GM19025 (cell line): ENCODE measurements at regions not wholly inside any gene's neighbourhood (a gene's known extent, or its start where the extent isn't known, plus 50 kb on each side); places are given as distances from the start of the nearest gene placed in this dataset.

Source experiments
- ATAC-seq: cut with Tn5 transposase; IDR thresholded peaks from one replicate; pipeline ENCODE4 v1.9.1; 2021; ENCODE audit warnings: mild to moderate bottlenecking, low read depth, moderate library complexity; ENCODE audit not compliant: unreplicated experiment

DNA sequence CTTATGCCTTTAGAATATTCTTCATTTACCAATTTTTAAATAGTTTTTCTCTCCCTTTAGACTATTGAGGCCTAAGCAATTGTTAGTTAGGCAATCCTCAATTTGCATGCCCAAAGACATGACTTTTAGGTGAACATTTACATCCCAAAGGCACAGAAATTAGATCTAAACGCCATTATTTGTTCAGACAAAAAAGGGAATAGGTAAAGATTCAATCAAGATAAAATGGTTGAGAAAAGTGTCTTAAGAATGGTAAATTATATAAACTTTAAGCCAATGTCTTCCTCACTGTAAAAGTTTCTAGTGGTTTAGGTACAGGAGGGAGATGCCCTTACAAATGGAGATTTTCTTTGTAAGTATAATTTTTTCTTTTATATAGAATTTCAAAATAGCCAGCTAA lies 50.2 kb upstream of the MME start:
- no peak for ATAC-seq

DNA sequence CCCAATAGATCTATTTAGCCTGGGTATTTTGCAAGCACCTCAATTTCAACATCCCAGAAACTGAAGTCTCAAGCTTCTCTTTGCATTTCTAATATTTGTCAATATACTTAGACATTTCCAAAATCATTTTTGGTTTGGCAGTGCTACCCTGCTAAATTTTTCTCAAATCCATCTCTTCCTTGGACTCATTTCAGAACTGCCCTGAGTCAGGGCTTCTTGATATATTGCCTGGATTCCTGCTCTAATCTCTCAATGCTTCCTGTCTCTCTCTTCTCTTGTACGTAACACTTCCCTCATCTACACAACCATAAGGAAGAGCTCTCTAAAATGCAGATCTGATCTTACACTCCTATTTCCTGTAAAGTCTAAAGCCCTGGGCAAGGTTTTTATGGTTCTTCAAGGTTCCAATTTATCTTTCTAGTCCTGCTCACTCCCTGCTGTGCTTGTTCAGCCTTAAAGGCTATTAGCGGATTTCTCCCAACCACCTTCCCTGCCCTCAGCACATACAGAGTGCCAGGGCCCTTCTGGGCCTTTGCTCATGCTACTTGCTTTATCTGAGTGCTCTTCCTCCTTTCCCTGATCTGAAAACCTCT lies 53.0 kb upstream of the MME start:
- no peak for ATAC-seq

GRCh38 chr3:155024006-155024638 lies 56.0 kb upstream of the MME start:
- no peak for ATAC-seq

DNA sequence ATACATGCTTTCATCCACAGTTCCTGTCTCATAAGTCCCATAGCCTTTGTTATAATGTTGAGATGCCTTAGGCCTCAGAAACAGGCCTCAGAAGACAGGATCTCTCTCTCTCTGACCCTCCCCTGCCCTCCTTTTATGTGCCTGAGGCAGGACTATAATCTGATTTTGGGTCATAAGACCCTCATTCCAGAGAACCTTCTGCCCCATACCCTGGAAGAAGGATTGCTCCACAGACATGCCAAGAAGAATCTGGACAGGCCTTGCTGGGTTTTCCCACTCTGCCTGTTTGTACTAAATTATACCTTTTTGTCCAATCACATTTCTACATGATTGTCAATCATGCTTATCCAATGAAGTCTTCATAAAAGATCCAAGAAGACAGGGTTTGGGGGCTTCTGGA lies 57.2 kb upstream of the MME start:
- no peak for ATAC-seq

GRCh38 chr3:155019575-155019974 lies 60.5 kb upstream of the MME start:
- ATAC-seq, result no peak

DNA sequence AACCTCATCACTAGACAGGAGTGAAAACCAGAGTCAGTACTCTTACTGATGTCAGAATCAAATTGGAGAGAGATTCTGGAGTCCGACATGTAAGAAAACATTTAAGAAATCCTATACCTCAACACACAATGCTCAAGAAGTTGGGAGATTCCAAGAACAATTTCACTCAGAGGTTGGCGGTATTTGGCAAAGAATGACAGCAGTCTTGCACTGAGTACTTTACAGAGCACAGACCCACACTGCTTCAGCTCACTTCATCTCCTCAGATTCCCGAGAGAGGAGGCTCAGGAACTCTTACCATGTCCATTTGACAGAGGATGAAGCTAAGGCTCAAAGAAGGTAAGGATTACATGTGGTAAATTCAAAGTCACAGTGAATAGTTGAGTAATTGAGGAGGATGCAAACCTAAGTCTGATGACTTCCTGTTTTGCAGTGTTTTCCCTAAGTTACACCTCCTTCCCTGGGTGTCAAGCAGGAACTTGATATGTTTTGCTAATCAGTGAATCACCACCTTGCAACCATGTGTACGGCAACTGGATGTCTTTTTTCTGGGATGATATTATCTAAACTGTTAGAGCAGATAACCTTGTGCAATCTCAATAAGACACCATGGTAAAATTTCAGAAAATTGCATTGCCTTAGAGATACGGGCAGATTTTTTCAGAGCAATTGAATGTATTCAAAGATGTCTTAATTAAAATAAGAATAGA lies 61.3 kb upstream of the MME start:
- ATAC-seq, result no peak

DNA sequence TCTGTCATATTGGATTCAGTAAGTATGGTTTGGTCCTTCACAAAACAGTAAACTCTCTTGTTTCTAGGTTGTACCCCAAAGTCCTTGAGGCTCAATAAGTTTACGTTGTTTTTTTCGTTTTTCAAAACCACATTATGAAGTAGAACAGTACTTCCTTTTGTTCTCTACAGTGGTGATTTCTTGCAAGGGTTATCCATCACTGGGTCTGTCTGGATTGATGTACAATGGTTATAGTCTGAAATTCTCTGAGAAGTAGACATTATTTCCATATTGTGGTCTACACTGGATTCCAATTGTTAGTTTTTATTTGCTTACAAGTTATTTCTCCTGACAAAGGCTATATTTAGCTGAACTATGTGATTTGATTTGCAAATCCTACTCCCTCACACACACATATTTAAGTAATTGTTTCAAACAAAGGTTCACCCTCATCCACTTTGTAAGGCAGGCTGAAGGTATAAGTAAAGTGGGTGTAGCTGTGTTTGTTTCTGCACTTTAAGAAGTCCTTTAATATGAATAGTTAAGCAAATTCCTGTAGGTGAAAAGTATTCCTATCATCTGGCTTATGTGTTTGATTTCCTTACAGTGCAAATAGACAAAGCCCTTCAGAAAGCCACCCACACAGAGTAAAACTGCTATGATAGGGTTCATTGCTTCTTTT lies 64.2 kb upstream of the MME start:
- ATAC-seq, result no peak

- ATAC-seq, result no peak
Measured at GRCh38 chr3:155014953-155015352, 65.2 kb upstream of the MME start.

- no peak for ATAC-seq
Measured at GRCh38 chr3:155013427-155013826, 66.7 kb upstream of the MME start.

DNA sequence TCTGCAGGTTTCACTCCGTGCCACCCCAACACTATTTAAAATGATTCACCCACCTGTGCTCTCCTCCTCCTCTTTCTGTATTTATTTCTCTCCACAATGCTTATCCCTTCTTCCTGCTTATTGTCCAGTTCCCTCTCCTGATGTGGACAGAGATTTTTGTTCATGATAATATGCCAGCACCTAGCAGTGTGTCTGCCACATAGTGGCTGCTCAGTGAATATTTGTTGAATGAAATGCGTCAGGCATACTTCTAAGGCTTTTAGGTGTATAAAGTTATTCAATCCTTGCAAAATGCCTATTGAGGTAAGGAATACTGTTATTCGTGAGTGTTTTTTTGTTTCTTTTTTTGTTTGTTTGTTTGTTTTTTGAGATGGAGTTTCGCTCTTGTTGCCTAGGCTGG lies 67.5 kb upstream of the MME start:
- ATAC-seq, result no peak

DNA sequence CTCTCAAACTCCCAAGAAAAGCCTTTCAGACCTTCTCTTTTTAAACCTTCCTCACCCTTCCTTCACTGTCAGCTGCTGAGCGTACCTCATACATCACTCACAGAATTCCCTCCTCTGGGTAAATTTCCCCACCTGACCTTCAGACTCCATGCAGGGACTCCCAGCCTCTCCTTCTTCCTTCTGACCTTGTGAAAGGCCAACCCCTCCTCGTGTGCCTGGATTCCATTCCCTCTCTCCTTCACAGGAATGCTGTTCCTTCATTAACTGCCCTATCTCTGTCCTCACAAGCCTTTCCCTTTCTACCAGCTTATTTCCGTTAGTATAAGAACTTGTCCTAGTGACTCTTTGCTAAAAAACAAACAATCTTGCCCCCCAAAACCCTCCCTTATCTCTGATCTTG lies 69.7 kb upstream of the MME start:
- ATAC-seq, result no peak

- no peak for ATAC-seq
Measured at GRCh38 chr3:155009217-155009616, 70.9 kb upstream of the MME start.

GRCh38 chr3:155007729-155008128 lies 72.4 kb upstream of the MME start:
- no peak for ATAC-seq

DNA sequence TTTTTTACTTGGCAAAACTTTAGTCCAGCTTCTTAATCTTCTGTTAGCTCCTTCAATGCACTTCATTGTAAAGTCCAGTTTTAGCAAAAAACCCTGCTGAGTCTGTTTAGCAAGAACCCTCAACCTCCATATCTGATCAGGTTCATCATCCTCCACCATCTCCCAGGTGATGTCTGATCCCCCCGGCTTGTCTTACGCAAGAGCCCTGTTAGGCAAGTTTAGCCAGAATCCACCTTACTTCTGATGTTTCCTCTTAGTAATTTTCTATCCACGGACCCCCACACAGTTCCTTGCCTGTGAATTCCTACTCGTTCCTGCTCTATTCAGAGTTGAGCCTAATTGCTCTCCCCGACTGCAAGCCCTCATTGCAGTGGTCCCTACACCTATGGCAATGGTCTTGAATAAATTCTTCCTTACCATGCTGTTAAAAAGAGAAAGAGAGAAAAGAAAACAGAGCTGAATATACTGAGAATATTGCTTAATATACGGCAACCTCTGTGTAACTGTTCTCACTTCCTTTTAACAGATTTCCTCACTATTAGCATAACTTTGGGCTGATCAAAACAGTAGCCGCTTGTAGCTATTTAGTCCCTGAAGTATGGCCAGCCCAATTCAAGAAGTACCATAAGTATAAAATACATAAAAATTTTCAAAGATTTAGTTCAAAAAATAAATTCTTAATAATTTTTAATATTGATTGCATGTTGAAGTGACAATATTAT lies 78.7 kb upstream of the MME start:
- ATAC-seq, result no peak

GRCh38 chr3:154992655-154993054 lies 87.5 kb upstream of the MME start:
- ATAC-seq, result no peak

DNA sequence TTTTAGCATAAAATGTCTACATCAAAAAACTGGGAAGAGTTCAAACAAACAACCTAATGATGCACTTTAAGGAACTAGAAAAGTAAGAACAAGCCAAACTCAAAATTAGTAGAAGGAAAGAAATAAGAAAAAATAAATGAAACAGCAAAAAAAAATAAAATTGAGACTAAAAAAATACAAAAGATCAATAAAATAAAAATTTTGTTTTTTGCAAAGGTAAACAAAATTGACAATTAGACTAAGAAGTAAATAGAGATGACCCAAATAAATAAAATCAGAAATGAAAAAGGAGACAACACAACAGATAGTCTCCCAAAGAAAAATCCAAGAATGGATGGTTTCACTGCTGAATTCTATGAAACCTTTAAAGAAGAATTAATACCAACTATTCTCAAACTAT lies 89.6 kb upstream of the MME start:
- ATAC-seq, result no peak

GRCh38 chr3:154987846-154988245 lies 92.3 kb upstream of the MME start:
- no peak for ATAC-seq

GRCh38 chr3:154981664-154982063 lies 98.5 kb upstream of the MME start:
- no peak for ATAC-seq

DNA sequence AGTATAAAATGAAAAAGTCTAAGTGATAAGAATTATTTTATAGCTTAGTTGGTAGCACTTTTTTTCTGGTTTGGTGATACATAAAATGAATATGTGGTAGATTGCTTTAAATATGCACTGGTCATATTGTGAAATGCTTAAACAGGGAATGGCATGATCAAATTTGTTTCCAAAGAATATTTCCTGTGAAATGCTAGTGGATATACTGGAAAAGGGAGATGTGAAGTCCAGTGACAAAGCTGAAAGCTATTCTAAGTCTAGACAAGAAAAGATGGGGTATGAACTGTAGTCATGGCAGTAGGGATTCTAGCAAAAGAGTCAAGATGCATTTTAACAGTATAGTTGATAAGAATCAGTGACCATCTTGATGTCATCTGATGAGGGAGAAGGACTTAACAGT lies 98.9 kb upstream of the MME start:
- no peak for ATAC-seq

DNA sequence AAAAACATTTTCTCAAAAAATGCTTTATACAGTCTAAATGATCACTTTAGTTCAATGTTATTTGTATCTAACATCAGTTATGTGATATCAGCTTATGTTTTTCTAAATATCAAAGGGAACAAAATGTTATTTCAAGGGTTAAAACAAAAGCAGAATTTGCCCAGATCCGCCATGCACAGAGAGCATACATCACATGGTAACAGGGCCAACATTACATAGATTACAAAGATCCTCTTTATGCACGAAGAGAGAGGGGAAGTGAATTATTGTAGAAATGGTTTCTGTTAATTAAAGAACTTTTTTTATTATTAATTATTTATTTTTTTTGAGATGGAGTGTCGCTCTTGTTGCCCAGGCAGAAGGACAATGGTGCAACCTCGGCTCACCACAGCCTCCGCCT lies 100.8 kb upstream of the MME start:
- ATAC-seq, result no peak

DNA sequence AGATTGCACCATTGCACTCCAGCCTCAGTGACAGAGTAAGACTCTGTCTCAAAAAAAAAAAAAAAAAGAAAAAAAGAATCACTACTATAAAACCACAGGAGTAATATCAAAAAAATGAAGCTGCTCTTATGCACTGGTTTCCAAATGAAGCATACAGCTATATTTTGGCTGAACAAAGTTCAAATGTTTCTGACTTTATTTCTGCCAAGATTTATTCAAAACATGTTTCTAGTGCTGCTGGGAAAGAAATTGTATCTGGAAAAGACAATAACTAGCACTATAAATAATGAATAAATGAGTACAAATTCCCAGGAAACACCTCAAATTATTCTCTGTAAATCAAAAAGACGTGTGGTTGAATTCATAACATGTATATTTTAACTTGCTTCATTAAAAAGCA lies 102.5 kb upstream of the MME start:
- no peak for ATAC-seq
